Stimulated activated CD4-positive, alpha-beta T cell treated with anti-CD3 and anti-CD28 coated beads, Interleukin-4, amount 100 ng/mL, for 4 hours (primary cell): ENCODE measurements at regions not wholly inside any gene's neighbourhood (a gene's known extent, or its start where the extent isn't known, plus 50 kb on each side); places are given as distances from the start of the nearest gene placed in this dataset.
"Not testable (repeated sequence)": the region's sequence is repeated elsewhere in the genome, so short reads cannot be mapped to it uniquely, and the experiment has no call there.

Source experiments
- DNase-seq, 2 experiments: peaks; one replicate each; pipeline ENCODE4 v3.0.0-alpha.2; 2020

GRCh38 chr5:14054111-14054854 lies 88.9 kb upstream of the TRIO start:
- no peak for DNase-seq

DNA sequence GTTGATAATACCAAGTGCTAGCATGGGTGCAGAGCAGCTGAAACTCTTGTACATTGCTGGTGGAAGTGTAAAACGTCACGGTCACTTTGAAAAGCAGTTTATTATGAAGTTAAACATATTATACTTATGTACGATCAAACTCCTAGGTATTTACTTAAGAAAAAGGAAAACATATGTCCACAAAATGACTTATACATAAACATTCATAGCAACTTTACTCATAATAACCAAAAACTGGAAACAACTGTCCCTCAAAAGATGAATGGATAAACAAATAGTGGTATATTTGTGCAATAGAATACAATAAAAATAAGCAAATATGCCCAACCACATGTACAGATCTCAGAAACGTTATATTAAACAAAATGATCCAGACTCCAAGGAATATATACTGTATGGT lies 92.3 kb upstream of the TRIO start:
- DNase-seq = no peak

DNA sequence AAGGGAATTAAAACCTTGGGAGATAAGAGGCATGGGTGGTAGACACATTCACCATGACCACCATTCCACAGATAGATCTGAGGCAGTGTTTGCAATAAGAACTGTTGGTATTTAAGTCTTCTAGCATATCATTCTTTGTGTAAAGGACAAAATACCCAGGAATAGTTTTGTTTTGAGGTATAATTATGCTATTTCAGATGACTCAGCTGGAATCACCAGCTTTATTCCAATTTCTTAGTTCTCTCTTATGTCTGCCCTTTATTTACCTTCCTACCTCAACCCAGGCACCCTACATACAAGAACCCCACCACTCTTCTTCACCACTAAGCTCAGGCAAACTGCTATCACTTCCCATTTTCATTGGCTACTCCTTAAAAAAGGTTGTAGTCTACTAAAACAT lies 94.7 kb upstream of the TRIO start:
- no peak for DNase-seq

GRCh38 chr5:14041528-14042192 lies 97.2 kb upstream of the DNAH5 start:
- no peak for DNase-seq

DNA sequence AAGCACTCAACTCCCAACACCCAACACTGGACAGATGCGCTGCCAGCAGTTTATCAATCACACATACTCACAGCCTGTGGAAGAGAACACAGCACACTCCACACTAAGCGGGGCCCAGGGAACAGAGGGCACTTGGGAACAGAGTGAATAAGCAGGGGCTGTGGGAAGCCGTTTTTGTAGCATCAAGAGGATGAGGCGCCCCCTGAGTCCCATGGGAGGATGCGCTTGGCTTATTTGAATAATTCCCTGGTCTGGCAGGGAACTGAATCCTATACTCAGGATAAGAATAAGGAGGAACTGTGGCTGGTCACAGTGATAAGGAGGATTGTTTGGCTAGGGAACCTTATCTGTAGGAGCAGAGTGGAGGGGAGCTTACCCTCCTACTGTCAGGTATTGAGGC lies 96.1 kb upstream of the DNAH5 start:
- DNase-seq = no peak

- DNase-seq = no peak
Observed at GRCh38 chr5:14039576-14039975, 95.1 kb upstream of the DNAH5 start.

GRCh38 chr5:14039063-14039462 lies 94.6 kb upstream of the DNAH5 start:
- DNase-seq = no peak

GRCh38 chr5:14038341-14038959 lies 94.0 kb upstream of the DNAH5 start:
- no peak for DNase-seq

GRCh38 chr5:14036947-14037346 lies 92.5 kb upstream of the DNAH5 start:
- no peak for DNase-seq

DNA sequence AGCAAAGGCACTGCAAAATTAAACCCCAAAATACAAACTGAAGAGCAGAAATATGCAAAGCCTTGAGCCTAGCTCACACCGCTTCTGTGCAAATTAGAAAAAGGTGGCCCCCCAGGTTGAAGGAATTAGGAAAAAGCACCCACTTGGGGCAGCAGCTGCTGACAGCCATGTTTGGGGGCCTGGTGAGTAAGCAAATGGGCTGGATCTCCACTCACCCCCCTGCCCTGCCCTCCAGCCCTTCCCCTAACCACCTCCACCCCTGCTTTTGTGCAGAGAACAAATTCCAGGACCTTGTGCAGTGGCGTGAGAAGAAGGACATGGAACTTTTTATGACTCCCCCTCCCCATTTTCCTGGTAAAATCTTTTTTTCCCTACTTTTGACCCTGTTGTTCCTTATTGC lies 92.0 kb upstream of the DNAH5 start:
- no peak for DNase-seq

GRCh38 chr5:14035859-14036503 lies 91.5 kb upstream of the DNAH5 start:
- no peak for DNase-seq

- no peak for DNase-seq
Observed at GRCh38 chr5:14034963-14035362, 90.5 kb upstream of the DNAH5 start.

GRCh38 chr5:14032918-14033317 lies 88.4 kb upstream of the DNAH5 start:
- no peak for DNase-seq

- no peak for DNase-seq
Observed at GRCh38 chr5:14028938-14029584, 84.6 kb upstream of the DNAH5 start.

- no peak for DNase-seq
Observed at GRCh38 chr5:14028188-14028587, 83.7 kb upstream of the DNAH5 start.

DNA sequence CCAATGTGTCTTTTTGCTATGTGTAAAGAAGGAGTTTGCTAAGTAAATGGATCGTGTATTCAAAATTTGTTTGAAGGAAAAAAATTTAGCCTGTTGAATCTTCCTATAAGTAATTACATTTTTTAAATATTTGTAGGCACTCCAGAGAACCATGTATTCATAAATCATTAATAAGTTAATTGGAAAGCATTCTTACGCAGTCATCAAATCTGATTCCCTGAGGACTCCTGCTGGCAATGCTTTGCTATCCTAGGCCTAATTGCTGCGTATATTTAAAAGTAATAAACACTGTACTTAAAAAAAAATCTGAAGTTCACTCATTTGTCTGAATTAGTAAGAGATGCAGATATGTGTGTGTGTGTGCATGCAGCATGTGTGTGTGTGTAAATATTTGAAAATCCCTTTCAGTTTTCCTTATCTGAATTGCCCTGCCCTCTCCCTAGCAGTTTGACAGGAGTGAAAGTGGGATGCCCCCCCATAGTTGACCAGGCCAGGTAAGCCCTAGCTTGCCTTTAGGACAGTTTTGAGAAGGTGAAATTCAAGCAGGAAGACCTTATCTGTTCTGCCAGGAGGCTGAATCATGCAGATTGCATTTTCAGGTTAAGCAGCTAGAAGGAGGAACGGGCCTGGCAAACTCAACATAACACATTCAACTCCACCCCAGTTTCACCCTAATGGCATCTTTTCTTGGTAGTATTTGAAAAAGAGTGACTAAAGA lies 81.2 kb upstream of the DNAH5 start:
- DNase-seq = no peak

GRCh38 chr5:14022971-14023370 lies 78.5 kb upstream of the DNAH5 start:
- DNase-seq = no peak

- DNase-seq = not testable (repeated sequence)
Observed at GRCh38 chr5:14020944-14021343, 76.5 kb upstream of the DNAH5 start.

- no peak for DNase-seq
Observed at GRCh38 chr5:14019768-14020290, 75.3 kb upstream of the DNAH5 start.

DNA sequence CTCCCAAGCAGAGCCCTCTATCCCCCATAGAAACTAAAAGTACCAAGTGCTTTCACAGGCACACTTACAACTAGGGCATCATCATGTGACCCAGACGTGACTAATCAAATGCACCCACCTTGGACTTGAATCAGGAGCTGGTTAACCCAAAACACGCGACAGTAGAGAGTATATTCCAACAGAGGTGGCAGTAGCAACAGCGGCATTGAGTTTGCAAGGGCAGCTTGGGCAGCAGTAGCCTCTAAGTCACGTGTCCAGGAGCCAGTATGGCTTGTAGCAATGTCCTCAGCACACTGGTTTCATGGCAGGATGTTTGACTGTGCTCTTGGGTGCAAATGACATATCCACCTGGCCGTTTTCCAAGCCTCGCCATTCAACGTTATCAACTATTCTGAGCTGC lies 73.4 kb upstream of the DNAH5 start:
- no peak for DNase-seq

DNA sequence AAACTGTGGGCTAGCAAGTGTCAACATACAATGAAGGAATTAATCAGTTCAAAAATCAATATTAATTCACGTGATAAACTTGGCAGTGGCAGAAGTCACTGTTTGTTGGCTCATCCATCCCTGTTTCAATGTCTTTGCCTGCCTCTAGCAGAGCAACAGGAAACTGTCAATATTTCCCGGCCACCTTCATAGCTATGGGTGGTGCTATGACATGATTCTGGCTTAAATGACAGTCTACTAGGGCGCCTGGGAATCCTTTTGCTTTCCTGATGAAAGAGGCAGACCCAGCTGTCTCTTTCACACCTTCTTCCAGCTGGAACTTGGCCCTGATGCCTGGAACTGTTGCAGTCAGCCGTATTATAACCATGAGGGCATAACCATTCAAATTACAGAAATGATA lies 72.1 kb upstream of the DNAH5 start:
- DNase-seq = no peak
